ENCODE measurements at regions not wholly inside any gene's neighbourhood (a gene's known extent, or its start where the extent isn't known, plus 50 kb on each side); places are given as distances from the start of the nearest gene placed in this dataset.

DNA sequence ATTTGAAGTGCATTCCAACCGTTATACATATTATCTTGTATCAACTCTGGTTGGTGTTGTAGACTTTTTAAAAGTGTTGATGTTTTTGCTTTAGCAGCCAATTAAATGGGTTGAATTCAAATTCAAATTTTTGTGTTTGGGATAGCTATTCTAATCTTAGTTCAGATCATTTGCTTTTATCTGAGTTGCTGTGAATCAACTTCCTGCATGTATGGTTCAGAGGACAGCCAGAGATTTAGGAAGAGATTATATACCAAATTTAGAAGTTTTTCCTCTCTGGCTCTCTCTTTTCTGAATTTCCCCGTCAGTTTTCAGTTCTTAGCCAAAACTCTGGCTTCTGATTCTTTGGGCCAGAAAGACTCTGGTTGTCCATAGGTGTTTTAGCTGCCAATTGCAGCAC, 415.5 kb downstream of the NUF2 start:
- no peak for DNase-seq (ENCODE audit: low read depth in 2 of 2)

DNA sequence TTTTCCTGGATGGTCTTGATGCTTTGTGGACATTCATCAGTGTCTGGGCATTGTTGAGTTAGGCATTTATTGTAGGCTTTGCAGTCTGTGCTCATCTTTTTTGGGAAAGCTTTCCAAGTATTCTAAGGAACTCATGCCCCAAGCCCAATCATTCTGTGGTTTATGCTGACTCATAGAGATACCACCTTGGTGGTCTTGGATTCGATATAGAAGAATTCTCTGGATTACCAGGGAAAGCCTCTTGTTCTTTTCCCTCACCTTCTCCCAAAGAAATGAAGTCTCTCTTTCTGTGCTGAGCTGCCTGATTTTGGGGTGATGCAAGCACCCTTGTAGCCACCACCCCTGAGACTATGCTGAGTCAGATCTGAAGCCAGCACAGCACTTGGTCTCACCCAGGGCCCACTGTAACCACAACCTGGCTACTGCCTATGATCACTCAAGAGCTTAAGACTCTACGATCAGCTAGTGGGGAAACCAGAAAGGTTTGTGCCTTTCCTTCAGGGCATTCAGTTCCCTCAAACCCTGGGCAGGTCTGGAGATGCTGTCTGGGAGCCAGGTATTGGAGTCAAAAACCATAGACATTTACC, 422.6 kb downstream of the NUF2 start:
- no peak for DNase-seq (ENCODE audit: low read depth in 2 of 2)

DNA sequence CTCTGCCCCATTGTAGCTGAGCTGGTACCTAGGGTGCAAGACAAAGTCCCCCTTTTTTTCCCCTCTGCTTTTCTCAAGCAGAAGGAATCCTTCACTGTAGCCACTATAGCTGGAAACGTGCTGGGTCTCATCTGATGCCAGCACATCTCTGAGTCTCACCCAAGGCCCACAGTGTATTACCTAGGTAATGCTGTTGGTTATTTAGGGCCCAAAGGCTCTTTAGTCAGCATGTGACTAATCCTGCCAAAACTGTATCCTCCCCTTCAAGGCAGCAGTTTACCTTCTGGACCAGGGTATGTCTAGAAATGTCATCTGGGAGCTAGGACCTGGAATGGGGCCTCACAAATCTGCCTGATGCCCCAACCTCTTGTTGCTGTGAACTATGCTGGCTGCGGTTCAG, 423.4 kb downstream of the NUF2 start:
- no peak for DNase-seq (ENCODE audit: low read depth in 2 of 2)

DNA sequence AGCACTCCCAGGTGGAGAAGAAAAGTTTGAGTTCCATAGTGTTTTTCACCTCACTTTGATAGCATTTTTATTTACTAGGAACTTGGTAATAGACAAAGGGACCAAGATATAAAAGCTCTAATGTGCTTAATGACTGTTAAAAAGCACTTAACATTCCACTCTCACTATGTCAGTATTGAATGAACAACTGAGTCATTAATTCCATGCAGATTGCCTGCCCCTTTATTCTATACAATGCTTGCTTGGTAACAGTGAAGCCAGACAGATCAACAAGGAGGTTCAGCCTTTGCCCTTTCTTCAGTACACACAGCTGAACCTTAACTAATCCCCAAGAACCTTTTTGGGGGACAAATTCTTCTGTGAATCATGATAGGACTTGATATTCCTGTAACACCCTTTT, 425.5 kb downstream of the NUF2 start:
- no peak for DNase-seq (ENCODE audit: low read depth in 2 of 2)

DNA sequence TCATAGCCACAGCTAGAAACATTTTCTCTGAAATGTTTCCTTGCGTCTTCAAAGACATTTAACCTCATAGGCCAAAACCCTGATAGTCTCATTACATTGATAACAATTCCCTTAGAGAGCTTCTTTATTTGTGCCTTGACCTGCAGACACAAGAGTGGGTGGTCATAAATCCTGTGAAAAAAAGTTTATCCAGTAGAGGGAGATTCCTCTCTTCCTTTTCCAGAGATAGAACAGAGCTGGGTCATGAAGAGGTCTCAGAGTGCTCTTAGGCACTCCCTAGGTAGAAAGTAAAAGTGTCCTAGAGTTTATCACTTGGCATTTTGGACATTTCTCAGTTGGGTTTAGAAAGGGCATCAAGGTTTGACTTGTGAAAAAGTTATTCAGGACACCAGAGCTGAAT, 426.1 kb downstream of the NUF2 start:
- DNase-seq (ENCODE audit: low read depth in 2 of 2): no peak

DNA sequence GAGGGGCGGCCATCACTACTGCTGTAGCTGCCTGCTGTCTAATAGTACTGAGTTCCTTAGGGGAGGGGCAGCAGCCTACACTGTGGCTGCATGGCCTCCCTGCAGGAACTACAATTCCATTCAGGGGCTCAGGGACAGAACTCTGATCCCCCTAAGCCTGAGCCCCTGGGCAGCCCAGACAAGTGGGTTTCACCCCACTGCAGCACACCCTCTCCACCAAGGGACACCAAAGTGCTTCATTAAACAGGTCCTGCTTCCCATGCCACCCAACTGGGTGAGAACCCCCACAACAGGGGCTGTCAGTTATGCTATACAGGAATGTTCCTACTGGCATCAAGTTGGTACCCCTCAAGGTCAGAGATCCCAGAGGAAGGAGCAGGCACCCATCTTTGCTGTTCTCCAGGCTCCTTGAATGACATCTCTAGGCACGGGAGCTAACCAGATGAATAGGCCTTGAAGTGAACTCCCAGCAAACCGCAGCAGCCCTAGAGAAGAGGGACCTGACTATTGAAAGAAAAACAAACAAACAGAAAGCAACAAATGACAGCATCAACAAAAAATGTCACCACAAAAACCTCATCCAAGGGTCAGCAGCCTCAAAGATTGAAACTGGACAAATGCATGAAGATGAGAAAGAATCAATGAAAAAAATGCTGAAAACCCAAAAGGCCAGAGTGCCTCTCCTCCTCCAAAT, 437.4 kb downstream of the NUF2 start:
- DNase-seq (ENCODE audit: low read depth in 2 of 2): no peak

DNA sequence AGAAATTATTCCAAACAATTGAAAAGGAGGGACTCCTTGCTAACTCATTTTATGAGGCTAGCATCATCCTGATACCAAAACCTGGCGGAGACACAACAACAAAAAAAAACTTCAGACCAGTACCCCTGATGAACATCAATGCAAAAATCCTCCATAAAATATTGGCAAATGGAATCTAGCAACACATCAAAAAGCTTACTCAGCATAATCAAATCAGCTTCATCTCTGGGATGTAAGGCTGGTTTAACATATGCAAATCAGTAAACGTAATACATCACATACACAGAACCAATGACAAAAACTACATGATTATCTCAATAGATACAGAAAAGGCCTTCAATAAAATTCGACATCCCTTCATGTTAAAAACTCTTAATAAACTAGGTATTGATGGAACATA, 440.1 kb downstream of the NUF2 start:
- DNase-seq (ENCODE audit: low read depth in 2 of 2): no peak

DNA sequence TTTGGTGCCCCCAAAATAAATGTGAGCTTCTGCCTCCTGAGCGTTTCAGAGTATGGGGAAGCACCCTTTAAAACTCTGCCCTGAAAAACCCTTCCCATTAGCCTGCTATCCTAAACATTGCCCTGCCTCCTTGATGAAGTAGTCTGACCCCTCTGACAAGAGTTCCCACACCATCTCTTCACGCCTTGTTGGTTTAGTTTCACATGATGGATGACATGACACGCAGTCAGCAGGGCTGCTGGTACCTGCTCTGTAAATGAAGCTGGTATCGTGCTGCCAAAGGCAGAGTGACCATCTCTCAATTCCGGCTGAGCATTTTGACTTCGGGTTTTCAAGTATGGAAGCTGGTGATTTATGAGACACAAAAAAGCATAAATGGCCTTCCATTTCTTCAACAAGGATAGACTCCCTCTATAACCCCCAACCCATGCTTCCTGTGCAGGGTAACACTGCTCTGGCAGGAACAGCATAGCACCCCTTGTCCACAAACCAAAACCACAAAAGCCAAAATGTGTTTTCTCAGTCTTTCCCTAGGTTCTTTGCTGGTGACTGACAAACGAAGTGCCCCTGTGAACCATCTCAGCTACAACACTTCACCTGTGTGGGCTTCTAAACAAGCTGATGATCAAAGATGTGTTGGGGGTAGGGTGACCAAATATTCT, 444.6 kb downstream of the NUF2 start:
- no peak for DNase-seq (ENCODE audit: low read depth in 2 of 2)

DNA sequence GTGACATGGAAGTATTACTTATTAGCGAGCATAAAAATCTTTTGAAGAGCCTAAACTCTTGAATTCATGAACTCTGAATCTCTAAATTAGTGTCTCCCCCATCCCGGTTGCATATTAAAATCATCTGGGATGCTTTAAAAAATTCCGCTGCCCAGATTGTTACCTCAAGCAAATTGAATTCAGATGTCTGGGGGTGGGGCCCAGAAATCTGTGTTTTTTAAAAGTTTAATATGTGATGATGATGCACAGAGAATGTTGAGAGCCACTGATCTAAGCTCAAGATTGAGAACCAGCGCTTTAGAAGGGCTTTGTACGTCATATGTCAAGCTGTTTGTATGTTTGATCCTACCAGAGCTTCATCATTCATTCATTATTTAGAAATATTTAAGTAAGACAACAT, 446.8 kb downstream of the NUF2 start:
- DNase-seq (ENCODE audit: low read depth in 2 of 2): no peak

DNA sequence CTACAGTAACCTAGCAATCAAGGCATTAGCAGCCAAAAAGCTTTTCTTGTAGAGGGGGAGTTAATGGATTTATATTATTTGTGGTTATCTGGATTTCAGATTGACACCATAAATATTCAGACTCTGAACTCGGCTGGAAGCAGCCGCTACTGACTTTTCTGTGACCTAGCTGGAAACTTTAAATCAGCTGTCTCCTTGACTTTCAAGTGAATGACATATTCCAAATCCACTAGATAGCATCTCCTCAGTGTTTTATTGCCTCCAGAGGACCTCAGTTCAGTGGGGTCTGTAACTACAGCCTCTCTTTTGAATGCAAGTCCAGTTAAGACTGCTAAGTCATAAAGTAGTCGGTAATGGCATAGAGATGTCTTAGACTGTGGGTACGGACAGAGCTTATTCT, 448.5 kb downstream of the NUF2 start:
- DNase-seq (ENCODE audit: low read depth in 2 of 2): no peak

DNA sequence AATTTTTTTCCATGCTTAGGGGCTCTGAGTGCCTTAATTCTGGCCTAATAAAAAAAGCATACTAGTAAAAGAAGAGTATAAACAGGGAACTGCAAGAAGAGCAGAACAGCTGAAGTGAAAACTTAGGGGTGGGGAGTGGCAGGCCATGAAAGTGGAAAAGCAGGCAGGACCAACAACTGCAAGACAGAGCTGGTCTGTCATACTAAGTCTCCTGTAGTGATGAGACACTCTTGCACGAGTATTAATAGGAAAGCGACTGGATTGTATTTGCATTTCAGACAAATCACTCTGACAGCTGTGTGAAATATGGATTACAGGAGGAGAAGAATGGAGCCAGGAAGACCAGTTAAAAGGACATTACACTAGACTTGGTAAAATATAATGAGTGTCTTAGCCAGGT, 449.9 kb downstream of the NUF2 start:
- no peak for DNase-seq (ENCODE audit: low read depth in 2 of 2)

DNA sequence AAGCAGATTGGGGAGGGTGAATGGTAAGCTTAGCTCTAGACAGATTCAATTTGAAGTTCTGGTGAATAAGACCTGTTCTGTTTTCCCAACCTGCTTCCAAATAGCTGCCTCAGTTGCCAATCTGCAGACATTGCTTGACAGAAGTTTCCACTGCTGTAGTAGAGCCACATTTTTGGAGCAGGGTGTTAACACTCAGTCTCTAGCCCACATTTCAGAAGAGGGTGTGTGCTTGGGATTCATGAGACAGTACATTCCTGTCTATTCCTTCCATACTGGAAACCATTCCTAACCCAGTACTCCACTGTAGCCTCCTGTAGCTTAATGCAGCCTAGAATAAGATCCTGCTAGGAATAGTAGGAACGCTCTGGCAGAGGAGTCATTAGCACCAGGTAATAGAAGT, 450.5 kb downstream of the NUF2 start:
- no peak for DNase-seq (ENCODE audit: low read depth in 2 of 2)

DNA sequence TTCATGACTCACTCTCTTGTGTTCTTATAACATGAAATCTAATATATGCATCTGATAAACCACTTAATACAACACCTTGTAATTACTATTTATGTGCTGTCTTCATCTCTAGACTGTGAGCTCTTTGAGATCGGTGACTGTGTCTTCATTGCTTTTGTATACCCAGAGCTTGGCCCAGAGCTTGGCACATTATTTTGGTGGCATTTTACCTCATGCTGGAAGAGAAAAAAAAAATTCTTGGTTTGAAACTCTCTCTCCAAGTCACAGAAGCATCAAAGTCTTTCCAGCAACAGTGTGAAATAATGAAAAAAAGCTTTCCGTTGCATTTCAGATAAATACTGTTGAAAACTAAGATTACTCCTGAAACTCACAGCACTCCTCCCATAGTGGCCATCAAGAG, 451.6 kb downstream of the NUF2 start:
- no peak for DNase-seq (ENCODE audit: low read depth in 2 of 2)

DNA sequence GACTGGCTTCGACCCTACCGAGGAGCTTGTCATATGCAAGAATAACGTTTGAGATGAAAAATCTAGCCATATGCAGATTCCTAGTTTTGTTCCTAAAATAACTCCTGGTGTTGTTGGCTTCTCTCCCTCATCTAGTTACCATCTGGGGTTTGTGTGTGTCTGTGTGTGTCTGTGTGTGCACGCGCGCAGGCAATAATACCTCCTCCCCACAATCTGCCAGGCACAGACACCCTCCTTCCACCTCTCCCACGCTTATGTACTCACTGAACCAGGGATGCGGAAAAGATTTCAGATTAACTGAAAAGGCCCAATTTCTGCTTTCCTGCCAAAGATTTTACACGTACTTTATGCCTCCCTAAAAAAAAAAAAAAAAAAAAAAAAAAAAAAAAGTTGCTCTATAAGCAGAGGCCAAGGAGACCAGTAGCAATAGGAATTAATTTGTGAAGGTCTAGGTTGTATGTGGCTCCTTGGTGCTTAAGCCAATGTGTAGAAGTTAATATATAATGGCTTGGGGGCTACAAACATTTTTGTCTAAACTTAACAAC, 452.7 kb downstream of the NUF2 start:
- DNase-seq (ENCODE audit: low read depth in 2 of 2): no peak

DNA sequence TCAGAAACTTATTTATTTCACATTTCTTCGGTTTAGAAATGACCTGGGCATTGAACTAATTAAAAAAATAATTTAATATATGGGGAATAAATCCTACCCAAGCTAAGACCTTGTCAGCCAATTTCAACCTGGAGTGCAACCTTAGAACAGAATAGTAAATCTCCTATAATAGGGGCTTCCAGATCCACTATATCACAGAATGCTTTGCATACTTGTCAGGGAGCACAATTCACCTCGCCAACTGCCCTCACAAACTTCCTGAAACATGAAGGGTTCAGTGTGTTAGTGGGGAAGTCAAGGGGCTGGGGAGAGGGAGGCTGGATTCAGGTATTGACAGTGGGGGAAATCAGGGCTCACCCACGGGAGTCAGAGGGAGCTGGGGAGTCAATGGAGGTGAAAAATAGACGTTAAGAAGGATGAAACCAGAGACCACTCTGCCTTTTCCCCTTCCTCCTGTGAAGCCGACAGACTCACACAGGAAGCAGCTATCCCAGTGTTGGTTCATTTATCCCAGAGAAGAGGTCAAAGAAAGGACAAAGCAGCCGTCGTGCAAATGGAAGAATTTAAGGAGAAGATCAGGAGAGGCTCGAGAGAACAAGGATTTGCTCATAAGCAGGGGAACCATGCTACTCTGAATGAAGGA, 453.3 kb downstream of the NUF2 start:
- DNase-seq (ENCODE audit: low read depth in 2 of 2): no peak

DNA sequence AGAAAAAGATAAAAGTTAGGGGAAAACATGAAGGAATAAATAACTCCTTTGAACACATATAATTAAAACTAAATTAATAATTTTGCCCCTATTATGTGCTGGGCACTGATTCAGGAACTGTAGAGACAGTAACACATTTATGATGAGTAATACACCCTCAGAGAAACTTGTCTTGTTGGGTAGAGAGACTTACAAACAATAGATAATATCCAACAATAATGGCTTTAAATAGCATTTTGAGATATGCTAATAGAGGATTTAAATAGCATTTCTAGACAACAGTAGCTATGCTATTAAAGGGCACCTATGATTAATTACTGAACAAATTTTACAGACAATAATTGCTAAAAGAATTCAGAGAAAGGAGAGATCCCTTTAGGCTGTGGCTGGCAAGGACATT, 455.5 kb downstream of the NUF2 start:
- no peak for DNase-seq (ENCODE audit: low read depth in 2 of 2)

DNA sequence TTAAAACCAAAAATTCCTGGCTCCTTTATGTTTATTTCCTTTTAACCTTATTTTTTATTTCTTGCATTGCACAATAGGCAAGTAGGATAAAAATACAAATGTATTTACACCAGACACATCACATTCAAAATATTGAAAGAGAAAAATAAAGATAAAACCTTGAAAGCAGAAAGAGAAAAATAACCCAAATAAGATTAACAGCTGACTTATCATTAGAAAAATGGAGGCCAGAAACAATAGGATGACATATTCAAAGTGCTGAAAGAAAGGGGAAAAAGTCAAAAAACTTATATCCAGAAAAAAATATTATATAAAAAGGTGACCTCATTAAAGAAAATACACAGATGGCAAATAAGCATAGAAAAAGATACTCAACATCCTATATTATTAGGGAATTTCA, 459.4 kb downstream of the NUF2 start:
- no peak for DNase-seq (ENCODE audit: low read depth in 2 of 2)

DNA sequence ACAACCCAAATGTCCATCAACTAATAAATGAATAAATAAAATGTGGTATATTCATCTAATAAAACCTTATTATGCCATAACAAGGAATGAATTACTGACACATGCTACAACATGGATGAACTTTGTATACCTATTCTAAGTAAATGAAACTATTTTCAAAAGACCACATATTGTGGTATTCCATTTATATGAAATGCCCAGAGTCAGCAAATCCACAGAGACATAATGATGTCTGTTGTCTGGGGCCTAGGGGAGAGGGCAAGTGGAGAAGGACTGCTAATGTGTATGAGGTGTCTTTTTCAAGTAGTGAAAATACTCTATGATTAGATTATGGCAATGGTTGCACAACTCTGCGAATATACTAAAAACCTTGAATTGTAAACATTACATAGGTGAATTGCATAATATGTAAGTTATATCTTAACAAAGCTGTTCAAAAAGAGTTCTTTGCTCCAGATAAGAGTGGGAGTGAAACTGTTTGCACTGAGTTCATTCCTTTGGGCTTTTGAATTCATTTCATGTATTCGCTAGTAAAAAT, 464.2 kb downstream of the NUF2 start:
- DNase-seq (ENCODE audit: low read depth in 2 of 2): no peak

DNA sequence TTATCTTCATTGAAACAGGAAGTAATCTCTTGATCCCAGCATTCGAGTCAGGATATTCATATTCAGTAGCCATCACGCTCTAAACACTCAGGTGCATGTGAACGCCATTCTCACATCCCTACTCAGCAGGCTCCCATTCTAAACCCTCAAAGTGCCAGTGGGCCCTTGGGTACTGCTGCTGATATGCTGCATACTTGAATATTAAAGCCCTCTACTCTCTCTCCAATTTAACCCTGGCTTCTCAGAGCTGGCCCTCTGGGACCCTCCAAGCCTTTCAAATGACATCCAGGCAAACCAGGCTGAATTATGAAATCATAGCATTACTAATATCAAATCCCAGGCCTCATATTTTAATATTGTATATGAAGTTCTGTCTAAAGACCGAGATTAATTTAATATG, 468.2 kb downstream of the NUF2 start:
- no peak for DNase-seq (ENCODE audit: low read depth in 2 of 2)

DNA sequence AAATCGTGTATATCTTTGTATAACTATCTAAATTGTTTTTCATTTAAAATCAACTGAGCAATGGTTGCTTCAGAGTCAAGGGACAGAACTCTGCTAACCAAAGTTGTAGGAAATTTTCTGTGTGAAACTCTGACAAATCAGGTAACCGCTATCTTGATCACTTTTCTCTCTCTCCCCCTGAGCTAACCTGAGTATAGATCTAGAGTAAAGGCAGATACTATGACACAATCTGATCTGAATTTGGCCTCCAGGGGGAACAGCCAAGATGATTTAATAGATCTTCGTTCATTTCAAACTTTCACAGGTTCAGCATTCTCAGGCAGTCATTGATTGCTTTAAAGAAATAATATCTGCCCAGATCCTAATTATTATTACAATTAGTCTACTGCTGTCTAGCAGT, 472.8 kb downstream of the NUF2 start:
- no peak for DNase-seq (ENCODE audit: low read depth in 2 of 2)

DNA sequence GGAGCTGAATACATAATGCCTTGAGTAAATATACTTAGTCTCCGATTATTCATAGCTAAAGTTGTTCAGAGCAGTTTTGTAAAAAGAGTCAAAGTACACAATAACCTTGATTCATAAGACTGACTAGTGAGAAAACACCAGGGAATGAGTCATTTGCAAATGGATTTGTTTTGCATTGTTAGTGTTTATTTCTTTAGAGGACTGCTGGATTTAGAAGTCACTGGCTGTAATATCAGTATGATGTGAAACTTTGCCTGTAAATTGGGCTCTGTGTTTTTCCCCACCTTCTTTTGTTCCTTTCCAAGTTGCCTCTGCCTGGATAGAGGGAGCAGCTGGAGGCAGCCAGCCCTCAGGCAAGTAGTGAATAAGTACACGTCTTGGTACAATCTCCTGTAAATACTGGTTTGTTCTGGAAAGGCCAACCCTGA, 474.7 kb downstream of the NUF2 start:
- DNase-seq (ENCODE audit: low read depth in 2 of 2): peak in 1 of 2 donors; percentile 3

DNA sequence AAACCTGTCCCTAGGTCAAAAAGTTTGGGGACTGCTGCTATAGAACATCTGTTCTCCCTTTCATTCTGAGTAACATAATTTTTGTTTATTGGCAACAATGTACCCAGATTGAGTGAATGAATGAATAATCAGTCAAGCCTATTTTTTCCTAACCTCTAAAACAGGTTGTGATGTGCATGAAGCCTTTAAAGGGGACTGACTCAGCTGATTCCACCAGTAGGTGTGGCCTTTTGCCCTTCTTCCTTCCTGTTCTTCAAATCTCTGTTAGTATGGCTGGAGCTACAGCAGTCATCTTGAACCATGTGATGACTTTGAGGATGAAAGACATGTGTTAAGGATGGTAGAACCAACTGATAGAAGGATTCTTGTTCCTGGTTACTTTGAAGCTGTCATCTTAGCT, 476.1 kb downstream of the NUF2 start:
- DNase-seq (ENCODE audit: low read depth in 2 of 2): no peak

Measured in dermis microvascular lymphatic vessel endothelial cell (primary cell).